ENCODE measurements at regions not wholly inside any gene's neighbourhood (a gene's known extent, or its start where the extent isn't known, plus 50 kb on each side); places are given as distances from the start of the nearest gene placed in this dataset.

- Histone ChIP-seq H3K4me3 (ENCODE audit: control insufficient read depth in 2 of 3, extremely low read depth in 1 of 3, insufficient read depth in 2 of 3, low read depth in 1 of 3, low read length in 3 of 3) (no peak overlapping the region), H3K36me3 (ENCODE audit: control insufficient read depth in 2 of 2, extremely low read depth in 1 of 2, insufficient read depth in 2 of 2, low read length in 2 of 2) (no peaks in the 10 kb centered on the region), H3K4me2 (ENCODE audit: control insufficient read depth, extremely low read depth, insufficient read depth, low read depth, low read length) (peak overlapping the region; percentile 4), H4K20me1 (ENCODE audit: control insufficient read depth, extremely low read depth, insufficient read depth, low read length) (no peaks in the 10 kb centered on the region), H3K79me2 (ENCODE audit: control insufficient read depth, insufficient read depth, low read length) (no peaks in the 10 kb centered on the region), H3K27ac (ENCODE audit: control insufficient read depth, insufficient read depth, low read length) (no peak overlapping the region), H3K9me3 (ENCODE audit: control insufficient read depth, low read depth, low read length) (no peaks in the 10 kb centered on the region), H3K27me3 (ENCODE audit: control insufficient read depth, extremely low read depth, insufficient read depth, low read length) (no peaks in the 10 kb centered on the region), H3K9ac (ENCODE audit: control insufficient read depth, extremely low read depth, insufficient read depth, low read length) (no peak overlapping the region), H2AFZ (ENCODE audit: control insufficient read depth, low read length) (no peak overlapping the region), H3K9me1 (ENCODE audit: control insufficient read depth, extremely low read depth, insufficient read depth, low read length) (no peaks in the 10 kb centered on the region), H3K4me1 (ENCODE audit: control insufficient read depth, extremely low read depth, insufficient read depth, low read length) (no peaks in the 10 kb centered on the region)
- DNase-seq (ENCODE audit: low read depth, low spot score) (no peak), FAIRE-seq (no peak)
- dilution Hi-C loops (cut with MboI; ENCODE audit: extremely low pct_ligation_motif_present, low sequenced_read_pairs), result no loop called here
- TF ChIP-seq EZH2 (IDR thresholded peaks at IDR 0.05; ENCODE audit: low read length), result no peak
- no peak for TF ChIP-seq CTCF (optimal IDR thresholded peaks at IDR 0.05 in 1 of 3, IDR thresholded peaks at IDR 0.05 in 1 of 3, conservative IDR thresholded peaks at IDR 0.05 in 1 of 3; ENCODE audit: extremely low read depth in 1 of 3, insufficient read depth in 2 of 3, low read length in 3 of 3)
Measured at GRCh38 chr10:93199191-93199751, 125.6 kb downstream of the CYP26A1 start.

DNA sequence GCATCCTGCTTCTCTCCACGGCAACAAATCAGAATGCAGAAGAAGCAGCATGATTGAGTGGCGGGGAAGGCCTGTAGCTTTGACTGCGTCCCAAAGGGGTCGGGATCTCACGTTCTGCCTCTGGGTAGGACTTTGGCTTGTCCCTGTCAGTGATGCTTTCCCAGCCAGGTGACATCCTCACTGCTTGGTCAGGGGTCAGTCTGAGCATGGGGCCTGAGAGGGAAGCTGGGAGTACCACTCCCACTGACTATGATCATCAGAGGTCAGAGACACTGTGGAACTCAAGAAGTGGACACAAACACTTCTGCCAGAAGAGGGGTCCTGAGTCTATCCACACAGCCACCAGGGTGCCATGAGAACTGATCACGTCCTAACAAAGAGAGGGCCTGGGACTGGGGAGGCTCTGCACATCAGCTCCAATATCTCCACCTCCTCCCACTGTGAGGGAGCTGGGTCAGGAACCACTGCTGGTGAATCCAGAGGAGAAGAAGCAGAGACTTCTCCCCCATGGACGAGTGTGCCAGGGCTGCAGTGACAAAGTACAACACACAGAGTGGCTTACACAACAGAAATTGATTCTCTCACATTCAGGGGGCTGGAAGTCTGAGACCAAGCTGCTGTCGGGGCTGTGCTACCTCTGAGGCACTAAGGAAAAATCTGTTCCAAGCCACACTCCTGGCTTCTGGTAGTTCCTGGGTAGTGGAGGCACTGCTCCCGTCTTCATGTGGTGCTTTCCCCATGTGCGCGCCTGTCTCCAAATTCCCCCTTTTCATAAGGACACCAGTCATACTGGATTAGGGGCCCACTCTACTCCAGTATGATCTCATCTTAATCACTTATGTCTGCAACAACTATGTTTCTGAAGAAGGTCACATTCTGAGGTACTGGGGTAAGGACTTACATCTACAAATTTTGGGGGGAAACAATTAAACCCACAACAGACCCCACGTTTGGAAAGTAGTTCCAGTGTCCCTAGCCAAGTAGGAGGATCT lies 131.1 kb downstream of the CYP26A1 start:
- no peak overlapping the region for H2AFZ ChIP-seq (ENCODE audit: control insufficient read depth, low read length)
- FAIRE-seq, result no peak

More for the DNA sequence above, 131.1 kb downstream of the CYP26A1 start:
- TF ChIP-seq CTCF (optimal IDR thresholded peaks at IDR 0.05 in 1 of 3, IDR thresholded peaks at IDR 0.05 in 1 of 3, conservative IDR thresholded peaks at IDR 0.05 in 1 of 3; ENCODE audit: extremely low read depth in 1 of 3, insufficient read depth in 2 of 3, low read length in 3 of 3) (no peak), EZH2 (IDR thresholded peaks at IDR 0.05; ENCODE audit: low read length) (no peak)
- Histone ChIP-seq H3K4me1 (ENCODE audit: control insufficient read depth, extremely low read depth, insufficient read depth, low read length) (no peaks in the 10 kb centered on the region), H3K4me3 (ENCODE audit: control insufficient read depth in 2 of 3, extremely low read depth in 1 of 3, insufficient read depth in 2 of 3, low read depth in 1 of 3, low read length in 3 of 3) (no peak overlapping the region), H3K79me2 (ENCODE audit: control insufficient read depth, insufficient read depth, low read length) (no peaks in the 10 kb centered on the region), H3K27me3 (ENCODE audit: control insufficient read depth, extremely low read depth, insufficient read depth, low read length) (no peaks in the 10 kb centered on the region), H3K9me1 (ENCODE audit: control insufficient read depth, extremely low read depth, insufficient read depth, low read length) (no peaks in the 10 kb centered on the region), H3K36me3 (ENCODE audit: control insufficient read depth in 2 of 2, extremely low read depth in 1 of 2, insufficient read depth in 2 of 2, low read length in 2 of 2) (no peaks in the 10 kb centered on the region), H3K9me3 (ENCODE audit: control insufficient read depth, low read depth, low read length) (no peaks in the 10 kb centered on the region), H3K9ac (ENCODE audit: control insufficient read depth, extremely low read depth, insufficient read depth, low read length) (no peak overlapping the region), H4K20me1 (ENCODE audit: control insufficient read depth, extremely low read depth, insufficient read depth, low read length) (no peaks in the 10 kb centered on the region), H3K27ac (ENCODE audit: control insufficient read depth, insufficient read depth, low read length) (no peak overlapping the region), H3K4me2 (ENCODE audit: control insufficient read depth, extremely low read depth, insufficient read depth, low read depth, low read length) (no peak overlapping the region)
- dilution Hi-C loops (cut with MboI; ENCODE audit: extremely low pct_ligation_motif_present, low sequenced_read_pairs), result no loop called here
- DNase-seq (ENCODE audit: low read depth, low spot score), result no peak

Data from keratinocyte (primary cell).